Choroid plexus epithelial cell (primary cell): ENCODE measurements at regions not wholly inside any gene's neighbourhood (a gene's known extent, or its start where the extent isn't known, plus 50 kb on each side); places are given as distances from the start of the nearest gene placed in this dataset.

Experiments
- DNase-seq: peaks from one replicate; pipeline ENCODE4 v3.0.0-alpha.2; 2010; ENCODE audit warnings: low read depth
- H3K4me3 ChIP-seq: 2 replicates; pipeline ENCODE4 v1.5.1; 2011; ENCODE audit warnings: low read depth, mild to moderate bottlenecking, control low read depth, low read length, moderate library complexity
- TF ChIP-seq, protein P1 (sequence below): conservative IDR thresholded peaks from 2 replicates; pipeline ENCODE4 v1.5.1; 2011; ENCODE audit warnings: low read depth, mild to moderate bottlenecking, control low read depth, inconsistent platforms, low read length, moderate library complexity

DNA sequence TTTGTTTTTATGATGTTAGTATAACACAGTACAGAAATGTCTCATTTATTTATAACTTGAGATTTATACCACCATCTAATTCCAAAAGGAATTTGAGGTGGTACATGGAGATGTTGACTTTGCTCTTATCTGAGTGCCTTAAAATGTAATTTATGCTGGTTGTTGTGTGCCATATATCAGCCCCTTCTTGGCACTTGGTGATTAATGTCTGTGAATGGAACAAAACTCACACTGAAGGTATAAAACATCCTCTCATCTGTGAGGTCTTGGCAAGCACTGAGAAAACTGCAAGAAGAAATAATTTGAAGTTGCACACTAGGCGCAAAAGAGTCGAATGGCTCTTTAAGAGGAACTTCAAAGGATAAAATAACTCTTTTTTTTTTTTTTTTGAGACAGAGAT, 240.4 kb downstream of the B3GLCT start:
- no peak for DNase-seq
- TF ChIP-seq, protein P1, sequence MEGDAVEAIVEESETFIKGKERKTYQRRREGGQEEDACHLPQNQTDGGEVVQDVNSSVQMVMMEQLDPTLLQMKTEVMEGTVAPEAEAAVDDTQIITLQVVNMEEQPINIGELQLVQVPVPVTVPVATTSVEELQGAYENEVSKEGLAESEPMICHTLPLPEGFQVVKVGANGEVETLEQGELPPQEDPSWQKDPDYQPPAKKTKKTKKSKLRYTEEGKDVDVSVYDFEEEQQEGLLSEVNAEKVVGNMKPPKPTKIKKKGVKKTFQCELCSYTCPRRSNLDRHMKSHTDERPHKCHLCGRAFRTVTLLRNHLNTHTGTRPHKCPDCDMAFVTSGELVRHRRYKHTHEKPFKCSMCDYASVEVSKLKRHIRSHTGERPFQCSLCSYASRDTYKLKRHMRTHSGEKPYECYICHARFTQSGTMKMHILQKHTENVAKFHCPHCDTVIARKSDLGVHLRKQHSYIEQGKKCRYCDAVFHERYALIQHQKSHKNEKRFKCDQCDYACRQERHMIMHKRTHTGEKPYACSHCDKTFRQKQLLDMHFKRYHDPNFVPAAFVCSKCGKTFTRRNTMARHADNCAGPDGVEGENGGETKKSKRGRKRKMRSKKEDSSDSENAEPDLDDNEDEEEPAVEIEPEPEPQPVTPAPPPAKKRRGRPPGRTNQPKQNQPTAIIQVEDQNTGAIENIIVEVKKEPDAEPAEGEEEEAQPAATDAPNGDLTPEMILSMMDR = no peak
- H3K4me3 ChIP-seq = no peak overlapping the region

DNA sequence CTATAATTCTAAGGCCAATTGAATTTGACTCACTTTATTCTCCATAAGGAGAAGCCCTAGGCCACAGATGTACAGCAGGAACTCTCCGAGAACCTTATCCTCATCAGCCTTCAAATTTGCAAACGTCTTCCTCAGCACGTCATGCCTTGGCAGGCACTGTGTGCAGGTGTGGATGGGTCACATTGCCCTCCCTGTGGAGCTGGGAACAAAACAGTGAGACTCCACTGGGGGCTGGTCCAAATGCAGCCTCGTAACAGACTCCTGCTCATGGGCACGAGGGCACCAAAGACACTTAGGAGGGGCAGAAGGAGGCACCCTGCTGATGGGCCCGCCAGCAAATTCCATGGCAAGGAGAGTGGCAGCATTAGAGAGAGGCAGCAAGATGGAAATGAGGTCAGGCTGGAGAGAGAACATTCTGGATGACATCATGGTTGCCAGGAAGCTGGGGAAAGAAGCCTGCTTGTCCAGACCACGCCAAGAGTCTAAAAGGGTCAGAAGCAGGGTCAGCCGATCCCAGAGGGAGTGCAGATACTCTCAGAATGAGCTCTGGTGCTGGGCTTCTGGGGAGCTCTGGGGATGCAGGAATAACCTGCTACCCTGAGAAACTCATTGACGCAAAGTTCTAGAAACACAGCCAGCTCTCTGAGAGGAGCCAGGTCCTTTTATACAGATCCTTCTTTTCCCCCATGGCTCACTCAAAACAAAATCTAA, 242.2 kb downstream of the B3GLCT start:
- DNase-seq = no peak
- H3K4me3 ChIP-seq = no peak overlapping the region
- TF ChIP-seq, protein P1 = no peak

DNA sequence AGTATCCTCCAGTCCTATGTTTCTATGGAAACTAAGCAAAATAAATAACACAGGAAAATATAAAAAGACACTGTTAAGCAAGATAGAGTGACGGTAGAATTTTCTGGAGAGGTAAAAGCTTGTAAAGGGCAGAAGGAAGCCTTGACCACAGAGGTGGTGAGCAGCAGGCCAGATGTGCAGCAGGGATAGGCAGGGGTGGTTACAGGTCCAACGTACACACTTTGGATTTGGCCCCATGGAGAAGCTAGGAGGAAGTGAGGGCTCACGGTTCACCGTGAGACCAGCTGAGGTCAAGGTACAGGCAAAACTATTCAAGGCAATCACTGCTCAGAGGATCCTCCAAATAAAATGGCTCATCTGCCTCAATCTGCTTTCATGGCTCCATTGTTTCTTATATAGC, 242.8 kb downstream of the B3GLCT start:
- H3K4me3 ChIP-seq = no peak overlapping the region
- TF ChIP-seq, protein P1 = no peak
- DNase-seq = no peak

DNA sequence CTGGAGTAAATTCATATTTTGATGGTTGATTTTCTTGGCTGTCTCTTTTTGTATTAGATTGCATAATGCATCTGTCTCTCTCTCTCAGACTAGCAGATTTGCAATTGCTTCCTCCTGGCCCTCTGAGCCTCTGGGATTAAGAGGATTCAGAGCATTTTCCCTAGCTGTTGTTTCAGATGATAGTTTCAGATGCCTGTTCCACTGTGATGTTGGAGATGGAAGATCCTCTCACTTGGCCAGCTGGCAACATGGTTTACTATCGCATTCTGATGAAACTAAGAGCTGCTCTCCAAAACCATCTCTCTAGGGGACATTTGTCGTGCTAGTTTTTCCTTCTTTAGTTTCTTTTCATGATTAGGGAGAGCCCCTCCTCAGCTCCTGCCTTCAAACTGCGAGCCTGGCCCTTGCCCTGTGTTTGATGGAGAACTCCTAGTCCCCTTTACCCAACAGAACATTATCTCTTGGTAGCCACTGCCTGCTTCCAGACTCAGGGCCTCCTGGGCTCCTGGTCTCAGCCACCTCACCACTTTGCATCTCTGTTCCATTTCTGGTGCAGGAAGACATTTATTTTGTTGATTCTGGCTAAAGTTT, 244.6 kb downstream of the B3GLCT start:
- TF ChIP-seq, protein P1 = no peak
- DNase-seq = no peak
- H3K4me3 ChIP-seq = no peak overlapping the region

DNA sequence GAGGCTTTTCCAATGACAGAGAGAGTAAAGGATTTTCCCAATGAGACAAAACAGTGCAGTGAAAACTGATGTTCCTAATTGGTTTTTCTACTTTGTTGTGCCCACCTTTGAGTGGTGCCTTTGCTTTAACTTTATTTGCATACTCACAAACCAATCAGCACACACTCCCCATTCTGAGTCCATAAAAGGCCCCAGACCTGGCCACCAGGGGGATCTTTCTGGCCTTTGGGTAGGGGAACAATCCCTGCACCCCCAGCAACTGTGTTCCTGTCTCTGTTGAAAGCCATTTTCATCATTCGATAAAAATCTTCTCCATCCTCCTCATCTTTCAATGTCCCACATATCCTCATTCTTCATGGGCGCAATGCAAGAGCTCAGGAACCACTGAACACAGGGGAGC, 252.8 kb downstream of the B3GLCT start:
- TF ChIP-seq, protein P1 = no peak
- no peak for DNase-seq

GRCh38 chr13:31455581-31455980, 255.8 kb downstream of the B3GLCT start:
- DNase-seq = no peak
- H3K4me3 ChIP-seq = no peak overlapping the region
- TF ChIP-seq, protein P1 = no peak

More for the DNA sequence above, 252.8 kb downstream of the B3GLCT start:
- no peak overlapping the region for H3K4me3 ChIP-seq

- DNase-seq = no peak
- TF ChIP-seq, protein P1 = no peak
- no peak overlapping the region for H3K4me3 ChIP-seq
Measured at GRCh38 chr13:31456056-31456455, 256.3 kb downstream of the B3GLCT start.
